ENCODE measurements at regions not wholly inside any gene's neighbourhood (a gene's known extent, or its start where the extent isn't known, plus 50 kb on each side); places are given as distances from the start of the nearest gene placed in this dataset.

DNA sequence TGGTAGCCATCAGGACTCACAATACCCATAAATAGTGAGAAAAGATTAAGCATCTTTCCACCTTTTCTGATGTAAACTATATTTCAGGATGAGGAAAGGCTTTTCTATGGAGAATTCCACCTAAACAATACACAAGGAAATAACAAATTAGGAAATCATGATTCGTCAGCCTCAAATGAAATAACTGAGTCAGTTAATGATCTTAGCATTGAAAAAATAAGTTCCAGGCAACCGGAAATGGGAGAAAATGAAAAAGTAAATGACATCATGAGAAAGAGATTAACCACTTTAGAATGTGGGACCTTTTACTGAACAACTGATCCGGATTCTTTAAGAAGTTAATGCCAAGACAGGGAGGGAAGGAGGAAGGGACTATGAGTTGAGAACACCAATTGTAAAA lies 742.3 kb downstream of the TNS3 start:
- in situ Hi-C loops (cut with MboI; ENCODE audit: low sequenced_read_pairs) = no loop called here

DNA sequence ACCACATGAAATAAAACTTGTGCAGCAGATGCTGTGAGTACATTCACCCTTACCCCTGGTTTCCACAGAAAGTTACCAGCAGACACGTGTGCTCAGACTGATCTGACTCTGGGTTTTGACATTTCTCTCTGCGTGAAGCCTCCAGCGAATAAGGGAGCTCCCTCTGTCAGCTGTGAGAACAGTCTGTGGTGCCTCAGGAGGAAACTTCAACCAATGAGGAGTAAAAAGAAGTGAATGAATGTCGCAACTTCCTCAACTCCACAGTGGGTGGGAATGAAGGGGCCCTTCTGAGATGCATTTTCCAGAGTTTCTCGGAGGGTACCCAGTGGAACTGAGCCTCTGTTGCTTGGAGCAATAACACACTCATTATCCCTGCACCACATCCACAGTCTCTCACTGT lies 743.4 kb downstream of the TNS3 start:
- in situ Hi-C loops (cut with MboI; ENCODE audit: low sequenced_read_pairs) = no loop called here

DNA sequence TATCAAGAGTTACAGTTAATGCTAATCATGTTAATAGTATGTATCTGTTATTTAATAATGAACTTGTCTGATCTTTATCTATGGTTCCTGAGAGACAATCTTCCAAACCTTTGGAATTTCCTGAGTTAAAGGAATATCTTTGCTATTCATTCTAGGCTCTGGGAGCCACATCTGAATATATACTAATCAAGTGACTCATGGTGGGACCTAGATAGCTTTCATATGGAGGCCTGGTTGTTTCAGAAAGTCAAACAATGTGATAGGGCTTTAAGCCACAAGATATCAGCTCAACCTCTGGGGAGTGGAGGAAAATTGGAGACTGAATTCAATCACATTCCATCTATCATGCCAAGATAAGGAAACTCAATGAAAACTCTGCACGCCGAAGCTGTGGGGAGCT lies 746.4 kb downstream of the TNS3 start:
- in situ Hi-C loops (cut with MboI; ENCODE audit: low sequenced_read_pairs) = no loop called here

- in situ Hi-C loops (cut with MboI; ENCODE audit: low sequenced_read_pairs) = no loop called here
Observed at GRCh38 chr7:46834921-46835320, 747.0 kb downstream of the TNS3 start.

GRCh38 chr7:46833197-46833596 lies 748.7 kb downstream of the TNS3 start:
- in situ Hi-C loops (cut with MboI; ENCODE audit: low sequenced_read_pairs) = no loop called here

DNA sequence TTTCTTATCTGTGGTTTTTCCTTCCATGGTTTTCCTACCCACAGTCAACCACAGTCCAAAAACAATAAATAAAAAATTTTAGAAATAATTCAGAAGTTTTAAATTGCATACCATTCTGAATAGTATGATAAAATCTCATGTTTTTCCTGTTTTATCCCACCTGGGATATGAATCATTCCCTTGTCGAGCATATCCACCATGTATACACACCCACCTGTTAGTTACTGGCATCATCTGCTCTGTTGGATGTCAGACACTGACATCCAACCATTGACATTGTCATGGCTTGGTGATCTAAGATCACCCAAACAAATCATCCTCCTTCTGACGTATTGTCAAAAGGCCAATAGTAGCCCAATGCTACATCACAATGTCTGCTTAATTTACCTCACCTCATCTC lies 749.8 kb downstream of the TNS3 start:
- in situ Hi-C loops (cut with MboI; ENCODE audit: low sequenced_read_pairs) = no loop called here

- in situ Hi-C loops (cut with MboI; ENCODE audit: low sequenced_read_pairs) = no loop called here
Observed at GRCh38 chr7:46819819-46820218, 762.1 kb downstream of the TNS3 start.

GRCh38 chr7:46814516-46815250 lies 767.2 kb downstream of the TNS3 start:
- in situ Hi-C loops (cut with MboI; ENCODE audit: low sequenced_read_pairs) = no loop called here

GRCh38 chr7:46812101-46812675 lies 769.7 kb downstream of the TNS3 start:
- in situ Hi-C loops (cut with MboI; ENCODE audit: low sequenced_read_pairs) = no loop called here

DNA sequence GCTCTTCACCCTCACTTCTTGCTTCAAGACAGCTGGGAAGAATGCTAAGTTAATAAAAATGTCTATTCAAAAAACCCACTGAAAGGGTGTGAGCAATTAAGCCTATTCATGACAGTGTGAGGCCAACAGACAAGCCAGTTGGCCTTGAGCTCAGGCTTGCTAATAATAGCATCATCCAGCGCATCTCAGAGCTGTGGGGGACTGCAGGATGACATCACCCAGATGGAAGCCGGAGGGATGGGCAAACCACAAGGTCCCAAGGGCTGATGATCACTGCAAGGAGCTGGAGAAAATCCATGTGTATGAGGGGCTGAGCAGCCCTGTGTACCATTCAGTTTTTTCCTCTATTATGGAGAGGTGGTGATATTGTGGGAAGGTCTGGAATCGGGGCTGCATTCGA lies 770.4 kb downstream of the TNS3 start:
- in situ Hi-C loops (cut with MboI; ENCODE audit: low sequenced_read_pairs) = no loop called here

DNA sequence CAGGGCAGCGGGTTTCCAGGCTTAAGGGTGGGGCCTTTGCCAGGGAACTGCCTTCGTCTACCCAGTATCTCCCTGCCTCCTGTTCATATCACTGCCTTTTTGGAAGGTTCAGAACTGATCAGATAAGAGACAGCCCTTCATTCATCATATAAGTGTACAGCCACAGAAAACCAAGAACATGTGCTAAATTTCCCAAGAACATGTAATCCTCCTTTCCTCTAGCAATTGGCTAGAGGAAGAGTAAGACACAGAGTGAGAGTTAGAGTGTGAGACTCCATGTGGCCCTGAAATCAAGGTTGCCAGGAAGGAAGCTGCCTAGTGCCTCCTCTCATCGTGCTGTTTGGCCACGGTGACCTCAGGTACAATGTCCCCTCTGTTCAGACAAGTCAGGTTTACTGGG lies 770.9 kb downstream of the TNS3 start:
- in situ Hi-C loops (cut with MboI; ENCODE audit: low sequenced_read_pairs) = no loop called here

DNA sequence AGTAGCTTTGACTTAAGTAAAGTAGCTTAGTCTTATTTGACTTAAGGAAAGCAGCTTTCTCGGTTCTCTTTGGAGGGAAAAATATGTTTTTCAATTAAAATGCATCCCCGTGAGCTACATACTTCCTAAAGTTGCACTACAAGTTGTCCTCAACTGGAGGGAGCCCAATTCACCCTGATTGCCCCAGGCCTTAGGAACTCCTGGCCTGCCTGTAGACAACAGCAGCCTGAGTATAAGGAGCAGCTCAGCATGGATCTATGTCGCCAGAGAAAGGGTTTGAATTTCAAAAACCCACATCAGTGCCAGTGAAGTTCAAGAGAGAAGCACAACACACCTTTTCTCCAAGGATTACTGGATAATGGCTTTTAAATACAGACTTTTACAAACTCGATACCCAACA lies 772.0 kb downstream of the TNS3 start:
- in situ Hi-C loops (cut with MboI; ENCODE audit: low sequenced_read_pairs) = no loop called here

DNA sequence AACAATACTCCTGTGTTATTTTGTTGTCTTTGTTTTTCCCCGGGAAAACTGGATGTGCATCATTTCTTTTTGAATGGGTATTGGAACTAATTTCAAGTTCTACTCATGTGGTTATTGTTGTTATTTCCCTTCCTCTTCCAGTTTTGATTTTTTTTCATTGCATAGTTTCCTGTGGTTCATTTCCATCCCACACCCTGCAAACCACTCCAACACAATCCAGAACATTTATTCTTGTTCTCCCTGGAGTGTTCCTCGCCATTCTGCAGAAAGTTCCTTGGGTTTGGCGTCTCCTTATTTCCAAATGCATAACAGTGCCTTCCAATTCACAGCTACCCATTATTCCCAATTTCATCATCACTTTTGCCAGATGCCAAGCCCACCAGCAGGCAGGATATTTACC lies 775.1 kb downstream of the TNS3 start:
- in situ Hi-C loops (cut with MboI; ENCODE audit: low sequenced_read_pairs) = no loop called here

DNA sequence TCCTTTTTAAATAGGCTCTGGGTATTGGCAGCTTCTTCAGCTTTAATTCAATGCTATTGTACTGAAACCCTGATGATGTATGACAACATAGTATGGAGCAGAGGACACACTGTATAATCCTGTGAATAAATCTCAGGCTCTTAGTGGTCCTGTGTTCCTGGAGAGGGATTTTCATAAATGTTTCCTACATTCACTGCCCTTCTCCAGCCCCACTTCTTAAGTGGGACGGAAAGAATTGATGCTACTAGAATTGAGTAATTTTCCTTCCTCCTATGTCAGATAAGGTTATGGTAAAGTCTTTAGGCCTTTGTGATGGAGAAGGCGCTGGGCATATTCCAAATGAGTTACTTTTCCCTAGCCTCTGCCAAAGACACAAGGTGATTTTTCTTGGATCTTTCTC lies 779.4 kb downstream of the TNS3 start:
- in situ Hi-C loops (cut with MboI; ENCODE audit: low sequenced_read_pairs) = no loop called here

DNA sequence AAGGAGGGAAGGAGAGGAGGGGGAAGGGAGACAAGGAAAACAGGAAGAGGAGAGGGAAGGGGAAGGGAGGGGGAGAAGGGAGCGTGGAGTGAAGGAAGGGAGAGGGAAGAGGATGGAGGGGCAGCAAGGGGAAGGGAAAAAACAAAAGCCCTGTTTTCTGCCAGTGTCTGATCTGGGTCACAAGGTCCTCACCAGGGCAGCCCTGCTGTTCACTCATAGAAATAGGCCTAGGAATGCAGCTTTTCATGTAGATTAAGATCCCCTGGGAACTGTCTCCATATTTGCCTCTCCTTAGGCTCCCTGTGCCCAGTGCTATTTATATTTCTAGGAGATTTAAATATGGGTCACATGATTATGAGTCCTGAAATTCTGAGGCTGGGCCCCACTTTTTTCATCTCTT lies 790.7 kb downstream of the TNS3 start:
- in situ Hi-C loops (cut with MboI; ENCODE audit: low sequenced_read_pairs) = no loop called here

DNA sequence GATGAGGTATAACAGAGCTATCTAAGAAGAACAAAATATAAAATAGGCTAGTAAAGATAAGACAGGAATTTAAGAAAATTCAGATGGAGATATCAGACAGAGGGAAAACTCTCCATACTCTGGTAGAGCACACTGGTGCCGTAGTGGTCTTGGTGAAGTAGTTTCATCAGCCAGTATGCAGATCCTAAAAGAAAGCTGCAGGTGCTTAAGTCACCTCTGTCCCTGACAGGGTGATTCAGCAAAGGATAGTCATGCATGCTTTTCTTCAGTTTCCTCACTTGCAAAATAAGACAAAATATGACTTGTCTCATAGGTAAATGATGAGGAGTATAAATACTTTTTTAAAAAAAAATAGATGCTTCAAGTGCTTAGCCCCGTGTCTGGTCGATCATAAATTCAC lies 794.9 kb downstream of the TNS3 start:
- in situ Hi-C loops (cut with MboI; ENCODE audit: low sequenced_read_pairs) = no loop called here

DNA sequence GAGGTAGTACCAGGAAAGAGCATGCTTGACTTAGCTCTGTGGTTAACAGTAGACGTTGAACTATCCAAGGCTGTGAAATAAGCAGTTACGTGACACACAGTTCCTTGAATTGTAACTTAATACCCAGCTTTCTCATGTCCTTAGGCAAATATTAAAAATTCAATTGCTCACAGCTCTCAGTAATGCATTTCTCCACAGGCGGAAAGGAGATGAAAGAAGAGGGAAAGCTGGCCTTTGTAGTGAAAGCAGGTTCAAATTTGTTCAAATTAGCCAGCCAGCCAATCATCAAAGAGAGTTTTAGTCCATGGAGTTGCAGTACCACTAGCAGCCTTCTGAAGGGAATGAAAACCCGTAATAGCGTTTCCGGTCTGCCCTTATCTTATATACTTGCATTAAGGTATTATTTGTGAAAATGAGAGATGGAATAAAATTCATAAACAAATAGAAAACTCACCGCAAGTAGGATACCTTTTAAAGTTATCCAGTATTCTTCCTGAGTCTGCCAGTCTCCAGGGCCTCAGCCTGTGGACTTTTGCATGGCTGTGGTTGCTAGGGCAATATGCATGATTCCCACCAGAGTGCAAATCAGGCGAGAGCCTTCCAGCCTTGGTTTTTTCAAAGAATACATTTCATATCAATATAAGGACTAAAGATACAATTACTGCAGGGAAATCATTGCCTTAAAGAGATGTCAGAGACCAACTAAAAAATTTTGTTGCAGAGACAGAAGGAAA lies 795.5 kb downstream of the TNS3 start:
- in situ Hi-C loops (cut with MboI; ENCODE audit: low sequenced_read_pairs) = no loop called here

GRCh38 chr7:46784732-46785131 lies 797.2 kb downstream of the TNS3 start:
- in situ Hi-C loops (cut with MboI; ENCODE audit: low sequenced_read_pairs) = no loop called here

DNA sequence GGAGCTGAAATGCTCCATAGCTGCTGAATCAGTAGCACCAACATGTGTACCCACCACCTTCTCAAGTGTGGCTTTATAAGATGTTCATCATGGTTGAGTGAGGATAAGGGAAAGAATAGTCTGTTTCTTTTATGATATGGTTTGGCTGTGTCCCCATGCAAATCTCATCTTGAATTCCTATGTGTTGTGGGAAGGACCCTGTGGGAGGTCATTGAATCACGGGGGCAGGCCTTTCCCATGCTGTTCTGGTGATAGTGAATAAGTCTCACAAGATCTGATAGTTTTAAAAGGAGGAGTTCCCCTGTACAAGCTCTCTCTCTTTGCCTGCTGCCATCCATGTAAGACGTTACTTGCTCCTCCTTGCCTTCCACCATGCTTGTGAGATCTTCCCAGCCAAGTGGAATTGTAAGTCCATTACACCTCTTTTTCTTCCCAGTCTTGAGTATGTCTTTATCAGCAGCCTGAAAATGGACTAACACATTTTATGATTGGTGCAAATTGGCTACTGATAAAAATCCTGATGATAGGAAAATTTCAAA lies 799.9 kb downstream of the TNS3 start:
- in situ Hi-C loops (cut with MboI; ENCODE audit: low sequenced_read_pairs) = no loop called here

DNA sequence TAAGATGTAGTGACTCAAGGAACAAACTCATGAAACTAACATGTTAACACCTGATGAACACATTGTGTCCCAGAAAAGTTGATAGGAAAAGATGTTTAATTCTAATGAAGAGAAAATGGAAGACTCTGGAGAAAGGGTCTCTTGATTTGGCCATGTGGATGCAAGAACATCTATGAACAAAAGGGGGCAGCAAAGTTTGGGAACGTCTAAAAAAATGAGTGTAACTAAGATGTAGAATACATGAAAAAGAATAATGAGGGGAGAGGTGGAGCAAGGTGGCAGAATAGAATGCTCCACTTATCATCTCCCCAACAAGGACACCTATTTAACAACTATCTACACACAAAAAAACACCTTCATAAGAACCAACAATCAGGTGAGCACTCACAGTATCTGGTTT lies 805.1 kb downstream of the TNS3 start:
- in situ Hi-C loops (cut with MboI; ENCODE audit: low sequenced_read_pairs) = no loop called here

DNA sequence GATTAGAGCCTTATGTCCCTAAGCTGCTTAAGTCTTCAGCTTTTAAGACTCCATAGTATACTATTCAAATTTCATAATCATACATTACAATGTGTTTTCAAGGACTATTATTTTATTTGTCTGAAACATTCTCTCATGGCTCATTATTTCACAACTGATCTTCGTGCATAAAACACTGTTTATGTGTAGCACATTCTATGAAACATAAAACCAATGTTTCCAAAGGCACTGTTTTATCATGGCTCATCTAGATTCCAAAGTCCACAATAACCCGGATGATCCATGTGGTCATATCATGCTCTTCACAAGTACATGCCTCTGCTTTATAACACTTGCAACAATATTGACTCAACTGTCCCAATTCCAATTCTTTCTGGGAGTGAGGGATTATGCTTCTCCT lies 806.1 kb downstream of the TNS3 start:
- in situ Hi-C loops (cut with MboI; ENCODE audit: low sequenced_read_pairs) = no loop called here

- in situ Hi-C loops (cut with MboI; ENCODE audit: low sequenced_read_pairs) = no loop called here
Observed at GRCh38 chr7:46775020-46775419, 806.9 kb downstream of the TNS3 start.

Data from HL-60/S4 treated with retinoic acid at 250 ng/mL for 4 days and 3 days (cell line).